Motor neuron (in vitro differentiated cells): ENCODE measurements at regions not wholly inside any gene's neighbourhood (a gene's known extent, or its start where the extent isn't known, plus 50 kb on each side); places are given as distances from the start of the nearest gene placed in this dataset.

Source experiments
- ATAC-seq, 8 experiments: fragments of 200-7000 bp; cut with Tn5 transposase; replicated peaks in 6 of 8; 2 replicates each; pipeline ENCODE4 v1.8.0; 2021; ENCODE audit warnings: mild to moderate bottlenecking in 8 of 8, moderate library complexity in 8 of 8
- H3K27ac ChIP-seq, 2 donors: fragments of 250-450 bp; sonication (Bioruptor Pico); 2 replicates each; pipeline ENCODE4 v1.9.0; 2021; ENCODE audit warnings: antibody characterized with exemption in 2 of 2, mild to moderate bottlenecking in 2 of 2, moderate library complexity in 1 of 2
- H3K4me1 ChIP-seq, 2 donors: fragments of 250-450 bp; sonication (Bioruptor Pico); replicated peaks in 1 of 2; 2 replicates each; pipeline ENCODE4 v1.6.1; 2021; ENCODE audit warnings: antibody characterized with exemption in 2 of 2, mild to moderate bottlenecking in 2 of 2, moderate library complexity in 1 of 2
- H3K4me3 ChIP-seq, 5 donors: fragments of 250-450 bp; sonication (Bioruptor Pico); 2 replicates each; pipeline ENCODE4 v1.9.0; 2021; ENCODE audit warnings: antibody characterized with exemption in 5 of 5, mild to moderate bottlenecking in 5 of 5, moderate library complexity in 4 of 5
- WGBS, 10 experiments: fragments of 450-650 bp; shearing (Covaris generic); methylation state at CpG; one replicate each; pipeline ENCODE4 v1.0.0; 2022; 5-methylcytosine and 5-hydroxymethylcytosine counted together
- in situ Hi-C, 9 experiments: fragments of 400-800 bp; cut with MboI; loops; one replicate each; pipeline ENCODE4 v1.15.0; 2021; ENCODE audit warnings: low sequenced_read_pairs in 9 of 9, low pct_unique_long_range_greater_than_20kb in 2 of 9; ENCODE audit not compliant: unreplicated experiment in 9 of 9

DNA sequence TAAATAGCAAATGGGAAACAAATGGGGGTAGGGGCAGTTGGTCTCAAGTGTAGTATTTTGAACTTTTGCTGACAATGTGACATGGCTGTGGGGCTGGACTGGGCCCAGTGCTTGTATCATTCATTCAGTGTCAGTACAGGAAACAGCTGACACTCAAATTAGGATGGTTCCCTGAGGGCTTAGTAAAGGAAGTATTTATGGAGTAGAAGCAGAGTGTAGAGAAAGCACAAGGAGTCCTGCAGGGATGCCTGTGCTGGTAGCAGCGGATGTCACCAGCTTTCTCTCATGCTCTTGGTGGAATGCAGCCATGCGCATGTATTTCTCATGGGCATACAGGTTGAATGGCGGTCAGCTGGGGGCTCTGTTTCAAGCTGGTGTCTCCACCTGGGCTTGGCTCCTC is 72.9 kb upstream of the SLC44A1 start:
- ATAC-seq = no peak
- Histone ChIP-seq H3K4me3 (no peak overlapping the region), H3K27ac (no peak overlapping the region), H3K4me1 (peaks cover 0 to 4% of the 10 kb centered on the region in 2 donors)
- WGBS, 10 experiments = 50 to 100% (median 83%) methylated on average over 1 to 3 of the region's 3 CpGs; no CpG with 5 or more reads in 3 of the 10 experiments
- in situ Hi-C loops = loop anchor here in 3 of 9 experiments (25.0 kb wide), 2 partner anchors 241 to 384 kb away; no protein-coding TSS in a partner anchor

DNA sequence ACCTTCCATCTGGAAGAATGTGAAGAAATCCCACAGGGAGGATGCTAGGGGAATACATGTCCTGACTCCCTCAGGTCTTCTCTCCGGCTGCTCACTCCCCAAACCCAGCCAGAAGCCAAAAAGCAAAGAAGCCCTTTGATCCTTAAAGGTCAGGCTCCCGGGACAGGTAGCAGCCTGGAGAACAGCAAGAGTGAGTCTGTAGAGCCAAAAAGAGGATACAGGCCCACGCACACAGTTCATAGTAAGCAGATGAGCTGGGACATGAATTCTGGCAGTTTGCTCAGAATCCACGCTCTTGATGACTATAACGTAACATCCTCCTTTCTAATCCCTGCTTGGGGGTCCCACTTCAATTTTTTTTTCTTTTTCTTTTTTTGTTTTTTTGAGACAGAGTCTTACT is 72.0 kb upstream of the SLC44A1 start:
- in situ Hi-C loops = loop anchor here in 3 of 9 experiments (25.0 kb wide), 2 partner anchors 240 to 385 kb away; no protein-coding TSS in a partner anchor
- no peak for ATAC-seq
- WGBS, 10 experiments = 44 to 90% (median 71%) methylated on average over 1 to 4 of the region's 5 CpGs; no CpG with 5 or more reads in 3 of the 10 experiments
- H3K4me1 ChIP-seq = peaks cover 0 to 4% of the 10 kb centered on the region in 2 donors
- no peak overlapping the region for H3K27ac ChIP-seq
- H3K4me3 ChIP-seq = no peak overlapping the region

DNA sequence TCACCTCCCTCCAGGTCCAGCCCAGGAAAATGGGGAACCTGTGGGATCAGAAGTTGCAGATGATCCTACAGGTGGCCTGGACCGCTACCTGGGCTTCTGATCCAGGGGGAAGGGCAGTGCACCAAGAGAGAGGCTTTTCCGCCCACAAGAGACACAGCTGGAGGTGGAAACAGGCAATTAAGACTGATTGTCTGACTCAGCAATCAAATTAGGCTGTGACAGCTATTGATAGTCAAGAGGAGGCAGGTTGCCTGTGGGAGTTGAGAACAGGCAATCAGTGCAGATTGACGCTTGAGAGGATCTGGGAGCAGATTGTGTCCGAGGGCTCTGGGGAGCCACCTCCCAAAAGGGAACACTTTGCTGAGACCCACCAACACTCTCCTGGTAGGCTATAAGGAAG is 71.1 kb upstream of the SLC44A1 start:
- in situ Hi-C loops = loop anchor here in 3 of 9 experiments (25.0 kb wide), 2 partner anchors 239 to 386 kb away; no protein-coding TSS in a partner anchor
- H3K27ac ChIP-seq = no peak overlapping the region
- H3K4me3 ChIP-seq = no peak overlapping the region
- 58 to 100% (median 87%) methylated on average over 1 to 3 of the region's 4 CpGs; no CpG with 5 or more reads in 2 of the 10 experiments for WGBS, 10 experiments
- ATAC-seq = no peak
- H3K4me1 ChIP-seq = peaks cover 0 to 4% of the 10 kb centered on the region in 2 donors

DNA sequence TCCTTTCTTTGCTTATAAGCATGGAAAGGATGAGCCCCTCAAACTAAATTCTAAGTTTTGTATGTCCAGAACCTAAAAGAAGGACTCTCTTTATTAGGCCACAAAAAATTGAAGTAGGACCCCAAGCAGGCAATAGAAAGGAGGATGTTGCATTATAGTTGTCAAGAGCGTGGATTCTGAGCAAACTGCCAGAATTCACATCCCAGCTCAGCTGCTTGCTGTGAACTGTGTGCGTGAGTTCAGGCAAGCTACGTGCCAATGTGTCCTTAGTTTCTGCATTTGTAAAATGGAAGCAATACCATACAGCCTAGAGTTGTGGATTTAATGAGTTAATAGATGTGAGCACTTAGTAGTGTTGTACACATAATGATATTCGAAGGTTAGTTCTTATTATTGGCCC is 70.6 kb upstream of the SLC44A1 start:
- in situ Hi-C loops = loop anchor here in 3 of 9 experiments (25.0 kb wide), 2 partner anchors 238 to 387 kb away; no protein-coding TSS in a partner anchor
- ATAC-seq = no peak
- H3K27ac ChIP-seq = no peak overlapping the region
- 0 to 100% (median 80%) methylated on average over 1 to 4 of the region's 4 CpGs; no CpG with 5 or more reads in 3 of the 10 experiments for WGBS, 10 experiments
- H3K4me3 ChIP-seq = no peak overlapping the region
- H3K4me1 ChIP-seq = peaks cover 0 to 4% of the 10 kb centered on the region in 2 donors

GRCh38 chr9:105176194-105176593 is 68.3 kb upstream of the SLC44A1 start:
- in situ Hi-C loops = no loop called here
- WGBS, 10 experiments = 80 to 100% (median 100%) methylated on average over 1 to 3 of the region's 3 CpGs
- ATAC-seq = no peak
- no peak overlapping the region for H3K4me3 ChIP-seq
- H3K27ac ChIP-seq = no peak overlapping the region
- H3K4me1 ChIP-seq = peaks cover 0 to 4% of the 10 kb centered on the region in 2 donors

GRCh38 chr9:105178076-105178475 is 66.4 kb upstream of the SLC44A1 start:
- H3K27ac ChIP-seq = no peak overlapping the region
- H3K4me3 ChIP-seq = no peak overlapping the region
- in situ Hi-C loops = no loop called here
- H3K4me1 ChIP-seq = peaks cover 0 to 4% of the 10 kb centered on the region in 2 donors
- no peak for ATAC-seq
- WGBS, 10 experiments = 39 to 91% (median 77%) methylated on average over 1 to 10 of the region's 10 CpGs

GRCh38 chr9:105187781-105188180 is 56.7 kb upstream of the SLC44A1 start:
- no peak overlapping the region for H3K4me3 ChIP-seq
- in situ Hi-C loops = no loop called here
- no peaks in the 10 kb centered on the region for H3K4me1 ChIP-seq
- H3K27ac ChIP-seq = no peak overlapping the region
- peak in 3 of 8 experiments; percentile 37 to 90 (median 87) for ATAC-seq
- WGBS, 10 experiments = 0 to 100% (median 91%) methylated on average over 1 of the region's 1 CpG; no CpG with 5 or more reads in 2 of the 10 experiments

GRCh38 chr9:105188746-105189145 is 55.7 kb upstream of the SLC44A1 start:
- Histone ChIP-seq H3K27ac (no peak overlapping the region), H3K4me3 (no peak overlapping the region), H3K4me1 (no peaks in the 10 kb centered on the region)
- in situ Hi-C loops = no loop called here
- WGBS, 10 experiments = 100% methylated on average over 1 of the region's 1 CpG; no CpG with 5 or more reads in 8 of the 10 experiments
- no peak for ATAC-seq

- ATAC-seq = peak in 2 of 8 experiments; percentile 59 to 61
- Histone ChIP-seq H3K27ac (no peak overlapping the region), H3K4me3 (no peak overlapping the region), H3K4me1 (no peaks in the 10 kb centered on the region)
- in situ Hi-C loops = no loop called here
- whole genome bisulfite sequencing, 10 experiments = 51 to 97% (median 83%) methylated on average over 5 to 10 of the region's 10 CpGs; no CpG with 5 or more reads in 1 of the 10 experiments
Measured at GRCh38 chr9:105191508-105192121, 52.8 kb upstream of the SLC44A1 start.

- no peak overlapping the region for H3K27ac ChIP-seq
- no peak overlapping the region for H3K4me3 ChIP-seq
- 46 to 100% (median 89%) methylated on average over 1 to 3 of the region's 3 CpGs; no CpG with 5 or more reads in 2 of the 10 experiments for WGBS, 10 experiments
- in situ Hi-C loops = no loop called here
- no peak for ATAC-seq
- H3K4me1 ChIP-seq = peaks cover 0 to 3% of the 10 kb centered on the region in 2 donors
Measured at GRCh38 chr9:105193560-105193959, 50.9 kb upstream of the SLC44A1 start.

DNA sequence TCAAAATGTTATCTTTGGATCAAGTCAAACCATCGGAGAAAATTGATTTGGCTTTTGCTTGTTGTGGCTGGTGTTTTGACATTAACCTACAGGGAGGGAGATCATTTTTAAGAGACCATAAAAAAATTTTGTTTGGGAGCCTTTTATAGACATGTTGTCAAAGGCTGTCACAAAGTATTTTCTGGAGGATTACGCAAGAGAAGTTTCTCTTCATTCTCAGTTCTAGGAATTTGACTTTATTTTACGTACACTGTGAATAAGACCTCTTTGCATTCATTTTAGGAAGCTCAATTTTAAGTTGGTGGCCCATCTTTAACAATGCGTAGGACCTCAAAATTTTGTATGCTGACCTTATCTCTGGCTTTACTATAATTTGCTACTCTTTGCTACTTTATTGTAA is 50.2 kb upstream of the SLC44A1 start:
- no peak overlapping the region for H3K27ac ChIP-seq
- H3K4me3 ChIP-seq = no peak overlapping the region
- peaks cover 2 to 7% of the 10 kb centered on the region in 2 donors for H3K4me1 ChIP-seq
- ATAC-seq = no peak
- 41 to 97% (median 86%) methylated on average over 2 to 4 of the region's 4 CpGs for WGBS, 10 experiments
- in situ Hi-C loops = no loop called here
